ENCODE measurements at regions not wholly inside any gene's neighbourhood (a gene's known extent, or its start where the extent isn't known, plus 50 kb on each side); places are given as distances from the start of the nearest gene placed in this dataset.

- TF ChIP-seq, protein P1, sequence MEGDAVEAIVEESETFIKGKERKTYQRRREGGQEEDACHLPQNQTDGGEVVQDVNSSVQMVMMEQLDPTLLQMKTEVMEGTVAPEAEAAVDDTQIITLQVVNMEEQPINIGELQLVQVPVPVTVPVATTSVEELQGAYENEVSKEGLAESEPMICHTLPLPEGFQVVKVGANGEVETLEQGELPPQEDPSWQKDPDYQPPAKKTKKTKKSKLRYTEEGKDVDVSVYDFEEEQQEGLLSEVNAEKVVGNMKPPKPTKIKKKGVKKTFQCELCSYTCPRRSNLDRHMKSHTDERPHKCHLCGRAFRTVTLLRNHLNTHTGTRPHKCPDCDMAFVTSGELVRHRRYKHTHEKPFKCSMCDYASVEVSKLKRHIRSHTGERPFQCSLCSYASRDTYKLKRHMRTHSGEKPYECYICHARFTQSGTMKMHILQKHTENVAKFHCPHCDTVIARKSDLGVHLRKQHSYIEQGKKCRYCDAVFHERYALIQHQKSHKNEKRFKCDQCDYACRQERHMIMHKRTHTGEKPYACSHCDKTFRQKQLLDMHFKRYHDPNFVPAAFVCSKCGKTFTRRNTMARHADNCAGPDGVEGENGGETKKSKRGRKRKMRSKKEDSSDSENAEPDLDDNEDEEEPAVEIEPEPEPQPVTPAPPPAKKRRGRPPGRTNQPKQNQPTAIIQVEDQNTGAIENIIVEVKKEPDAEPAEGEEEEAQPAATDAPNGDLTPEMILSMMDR (IDR thresholded peaks at IDR 0.05): no peak
- TF ChIP-seq POLR2AphosphoS5 (IDR thresholded peaks at IDR 0.05; ENCODE audit: insufficient read depth in 1 of 2, low read depth in 1 of 2): no peak
Observed at GRCh38 chr10:128516180-128516579, 390.0 kb upstream of the MKI67 start.
